K562 (cell line): ENCODE measurements at regions not wholly inside any gene's neighbourhood (a gene's known extent, or its start where the extent isn't known, plus 50 kb on each side); places are given as distances from the start of the nearest gene placed in this dataset.

Source experiments
- ATAC-seq: fragments of 200-7000 bp; cut with Tn5 transposase; 3 replicates; pipeline ENCODE4 v1.9.1; 2020; ENCODE audit warnings: moderate library complexity
- BruUV-seq: library from RNA; stranded (reverse); fragments of 400-500 nt; replicated peaks from 2 replicates; lab custom pipeline; 2021; lab: Mats Ljungman, UMichigan
- CTCF ChIA-PET: fragments of 300-600 bp; formaldehyde crosslinking; extraction: SDS; loops from one replicate; lab custom pipeline; 2021; ENCODE audit warnings: low intra/inter-chr PET ratio; lab: Yijun Ruan, JAX
- POLR2A ChIA-PET: fragments of 300-600, 350-650 bp; sonication (Branson Sonifier 250); formaldehyde crosslinking; extraction: SDS; loops from one replicate; lab custom pipeline; 2021; ENCODE audit warnings: antibody characterized with exemption, inconsistent platforms; lab: Yijun Ruan, JAX
- DNase-seq, 4 experiments: peaks; one replicate each; pipeline versions ENCODE4 v3.0.0 to v3.0.0-alpha.2; 2011 to 2018; ENCODE audit warnings: low spot score in 3 of 4, mixed read lengths in 3 of 4; ENCODE audit errors: extremely low read depth in 1 of 4
- FAIRE-seq: peaks from 2 replicates; lab custom pipeline; 2011; peaks lifted over from hg19 to GRCh38; lab: Jason Lieb, UNC
- H2AFZ ChIP-seq: 2 replicates; pipeline ENCODE4 v1.6.0; 2011; ENCODE audit warnings: low read depth, low read length, control low read depth, inconsistent platforms
- H3K27ac ChIP-seq: fragments of 200-600 bp; 3 replicates; pipeline ENCODE4 v1.8.0; 2011; ENCODE audit warnings: low read depth, mild to moderate bottlenecking, control low read depth, inconsistent platforms, low read length, moderate library complexity, mixed read lengths; ENCODE audit errors: extremely low read depth
- H3K27me3 ChIP-seq, 2 experiments: fragments of 300-600 bp in 1 of 2; 2 replicates in 1 of 2; 3 replicates in 1 of 2; pipeline versions ENCODE4 v1.6.0 to v1.8.0; 2011; ENCODE audit warnings: inconsistent platforms in 2 of 2, low read length in 2 of 2, mild to moderate bottlenecking in 1 of 2, mixed read lengths in 1 of 2, moderate library complexity in 1 of 2; ENCODE audit not compliant: control insufficient read depth in 2 of 2, insufficient read depth in 2 of 2
- H3K36me3 ChIP-seq: fragments of 300-600 bp; 3 replicates; pipeline ENCODE4 v1.8.0; 2011; ENCODE audit warnings: mild to moderate bottlenecking, low read length, inconsistent platforms; ENCODE audit not compliant: control insufficient read depth, insufficient read depth
- H3K4me1 ChIP-seq, 2 experiments: fragments of 200-600 bp in 1 of 2; replicated peaks in 1 of 2; 2 replicates in 1 of 2; 3 replicates in 1 of 2; pipeline versions ENCODE4 v1.5.1 to v1.8.0; 2011; ENCODE audit warnings: inconsistent platforms in 2 of 2, low read length in 2 of 2, mild to moderate bottlenecking in 1 of 2, mixed read lengths in 1 of 2, moderate library complexity in 1 of 2; ENCODE audit not compliant: control insufficient read depth in 2 of 2, insufficient read depth in 2 of 2
- H3K4me2 ChIP-seq: 2 replicates; pipeline ENCODE4 v1.6.1; 2011; ENCODE audit warnings: low read length, control low read depth, inconsistent platforms, mixed read lengths; ENCODE audit not compliant: insufficient read depth
- H3K4me3 ChIP-seq: fragments of 200-600 bp; sonication (generic), shearing (Covaris generic); 2 replicates; pipeline ENCODE4 v1.5.1; 2016; ENCODE audit warnings: control low read depth, inconsistent platforms
- H3K79me2 ChIP-seq: fragments of 200-600 bp; 3 replicates; pipeline ENCODE4 v1.8.0; 2011; ENCODE audit warnings: low read length, inconsistent platforms; ENCODE audit not compliant: control insufficient read depth, insufficient read depth
- H3K9ac ChIP-seq, 2 experiments: 2 replicates each; pipeline versions ENCODE4 v1.6.0 to v1.6.1; 2011; ENCODE audit warnings: low read depth in 2 of 2, low read length in 2 of 2, control low read depth in 1 of 2, inconsistent platforms in 1 of 2, mild to moderate bottlenecking in 1 of 2, mixed read lengths in 1 of 2; ENCODE audit not compliant: insufficient read depth in 1 of 2
- H3K9me1 ChIP-seq: one replicate; pipeline ENCODE4 v1.6.0; 2011; ENCODE audit warnings: inconsistent platforms, mild to moderate bottlenecking, low read length, moderate library complexity; ENCODE audit not compliant: control insufficient read depth, insufficient read depth
- H3K9me3 ChIP-seq: replicated peaks from 2 replicates; pipeline ENCODE4 v1.5.1; 2011; ENCODE audit warnings: low read depth, low read length, inconsistent platforms; ENCODE audit not compliant: control insufficient read depth, insufficient read depth
- H4K20me1 ChIP-seq: replicated peaks from 2 replicates; pipeline ENCODE4 v1.6.1; 2011; ENCODE audit warnings: low read length, inconsistent platforms, mixed read lengths; ENCODE audit not compliant: control insufficient read depth, insufficient read depth
- GTF2E2 ChIP-seq: fragments of 200-800 bp; sonication (Bioruptor generic); IDR thresholded peaks from 2 replicates; pipeline ENCODE4 v1.6.1; 2016; ENCODE audit warnings: missing genetic modification characterization, missing compliant biosample characterization
- HDAC1 ChIP-seq, 2 experiments: fragments of 450-650 bp; IDR thresholded peaks; 2 replicates each; pipeline ENCODE4 v1.6.1; 2016 to 2017; ENCODE audit warnings: inconsistent platforms in 1 of 2, mild to moderate bottlenecking in 1 of 2, moderate library complexity in 1 of 2
- MGA ChIP-seq: fragments of 450-650 bp; IDR thresholded peaks from 2 replicates; pipeline ENCODE4 v1.6.1; 2016; ENCODE audit warnings: mild to moderate bottlenecking, moderate library complexity
- NR1H2 ChIP-seq: sonication (generic); formaldehyde crosslinking; IDR thresholded peaks from 2 replicates; pipeline ENCODE4 v1.4.0; 2020; ENCODE audit warnings: mild to moderate bottlenecking, missing genetic modification reagents
- PYGO2 ChIP-seq: fragments of 450-650 bp; IDR thresholded peaks from 2 replicates; pipeline ENCODE4 v1.6.1; 2016; ENCODE audit warnings: mild to moderate bottlenecking, missing genetic modification characterization, moderate library complexity, missing compliant biosample characterization
- RBFOX2 ChIP-seq: fragments of 200-400 bp; formaldehyde crosslinking; IDR thresholded peaks from 2 replicates; pipeline ENCODE4 v1.6.1; 2017; ENCODE audit warnings: low read depth, mild to moderate bottlenecking, low read length, moderate library complexity
- SMARCA5 ChIP-seq: fragments of 450-650 bp; IDR thresholded peaks from 2 replicates; pipeline ENCODE4 v1.6.1; 2016
- SREBF2 ChIP-seq: sonication (generic); formaldehyde crosslinking; IDR thresholded peaks from 2 replicates; pipeline ENCODE4 v1.4.0; 2020; ENCODE audit warnings: mild to moderate bottlenecking, missing genetic modification reagents
- ZNF134 ChIP-seq: fragments of 250-450 bp; sonication (Bioruptor Pico); conservative IDR thresholded peaks from 2 replicates; pipeline ENCODE4 v1.4.0; 2020
- WGBS: fragments of 100-300 bp; shearing (Covaris generic); methylation state at CpG from one replicate; pipeline ENCODE4 v1.1.6; 2016; ENCODE audit warnings: low coverage, mixed read lengths; ENCODE audit not compliant: insufficient coverage; ENCODE audit errors: missing lambda C conversion rate; 5-methylcytosine and 5-hydroxymethylcytosine counted together
- in situ Hi-C: fragments of 300-500 bp; cut with MboI; formaldehyde crosslinking; loops from 4 replicates; pipeline ENCODE4 v1.15.0; 2018; ENCODE audit warnings: inconsistent platforms, mixed read lengths
- intact Hi-C: fragments of 100-400 bp; cut with micrococcal nuclease; formaldehyde crosslinking; loops from 2 replicates; pipeline ENCODE4 v1.14.2; 2022
- TF ChIP-seq, protein P1 (sequence below): IDR thresholded peaks from 3 replicates; pipeline ENCODE4 v1.6.1; 2011; ENCODE audit warnings: borderline replicate concordance, mild to moderate bottlenecking; ENCODE audit not compliant: insufficient read length, insufficient read depth

DNA sequence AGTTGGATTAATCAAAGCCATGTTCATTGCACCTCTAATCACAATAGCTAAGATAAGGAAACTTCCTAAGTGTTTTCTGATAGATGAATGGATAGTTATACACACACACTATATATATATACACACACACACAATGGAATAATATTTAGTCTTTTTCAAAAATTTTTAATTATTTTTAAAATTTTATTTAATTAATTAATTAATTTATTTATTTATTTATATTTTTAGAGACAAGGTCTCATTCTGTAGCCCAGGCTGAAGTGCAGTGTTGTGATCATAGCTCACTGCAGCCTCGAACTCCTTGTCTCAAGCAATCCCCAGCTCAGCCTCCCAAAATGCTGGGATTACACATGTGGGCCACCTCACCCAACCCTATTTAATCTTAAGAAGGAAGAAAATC lies 481.0 kb upstream of the TNP1 start:
- no peaks in the 10 kb centered on the region for H3K27me3 ChIP-seq
- no peak for DNase-seq
- 17% methylated on average over 1 of the region's 1 CpG for WGBS
- no peak overlapping the region for H3K4me3 ChIP-seq
- H3K36me3 ChIP-seq = no peaks in the 10 kb centered on the region
- no peaks in the 10 kb centered on the region for H3K79me2 ChIP-seq
- BruUV-seq = no TSS peak
- ChIA-PET CTCF (no interaction called here), POLR2A (no interaction called here)
- H3K9me1 ChIP-seq = no peaks in the 10 kb centered on the region
- H4K20me1 ChIP-seq = no peaks in the 10 kb centered on the region
- H2AFZ ChIP-seq = no peak overlapping the region
- no peaks in the 10 kb centered on the region for H3K4me1 ChIP-seq
- no peaks in the 10 kb centered on the region for H3K9me3 ChIP-seq
- in situ Hi-C loops (no loop called here), intact Hi-C loops (no loop called here)
- H3K9ac ChIP-seq = no peak overlapping the region
- no peak for ATAC-seq
- H3K4me2 ChIP-seq = no peak overlapping the region
- no peak overlapping the region for H3K27ac ChIP-seq
- no peak for FAIRE-seq
- TF ChIP-seq MGA (no peak), ZNF134 (CRISPR knock-in tag) (no peak), SREBF2 (CRISPR knock-in tag) (no peak), PYGO2 (tag) (no peak), NR1H2 (no peak), GTF2E2 (tag) (no peak), SMARCA5 (no peak), HDAC1 (IDR thresholded peaks at IDR 0.05) (no peak), RBFOX2 (no peak)
- TF ChIP-seq, protein P1, sequence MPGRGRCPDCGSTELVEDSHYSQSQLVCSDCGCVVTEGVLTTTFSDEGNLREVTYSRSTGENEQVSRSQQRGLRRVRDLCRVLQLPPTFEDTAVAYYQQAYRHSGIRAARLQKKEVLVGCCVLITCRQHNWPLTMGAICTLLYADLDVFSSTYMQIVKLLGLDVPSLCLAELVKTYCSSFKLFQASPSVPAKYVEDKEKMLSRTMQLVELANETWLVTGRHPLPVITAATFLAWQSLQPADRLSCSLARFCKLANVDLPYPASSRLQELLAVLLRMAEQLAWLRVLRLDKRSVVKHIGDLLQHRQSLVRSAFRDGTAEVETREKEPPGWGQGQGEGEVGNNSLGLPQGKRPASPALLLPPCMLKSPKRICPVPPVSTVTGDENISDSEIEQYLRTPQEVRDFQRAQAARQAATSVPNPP = no peak
